DND-41 (cell line): ENCODE measurements at regions not wholly inside any gene's neighbourhood (a gene's known extent, or its start where the extent isn't known, plus 50 kb on each side); places are given as distances from the start of the nearest gene placed in this dataset.

ENCODE experiments used
- CTCF ChIP-seq: IDR thresholded peaks from 2 replicates; pipeline ENCODE4 v1.5.1; 2012; ENCODE audit warnings: borderline replicate concordance, low read length, moderate library complexity, mild to moderate bottlenecking; ENCODE audit not compliant: poor library complexity, severe bottlenecking; ENCODE audit errors: extremely low read depth
- EZH2 ChIP-seq: IDR thresholded peaks from 3 replicates; pipeline ENCODE4 v1.6.1; 2012; ENCODE audit warnings: borderline replicate concordance, low read depth, mild to moderate bottlenecking, moderate library complexity, low read length, inconsistent platforms; ENCODE audit not compliant: severe bottlenecking

- no peak for TF ChIP-seq CTCF
- no peak for TF ChIP-seq EZH2
Measured at GRCh38 chr11:64502634-64503033, 53.1 kb upstream of the SLC22A11 start.
